GM18858 (cell line): ENCODE measurements at regions not wholly inside any gene's neighbourhood (a gene's known extent, or its start where the extent isn't known, plus 50 kb on each side); places are given as distances from the start of the nearest gene placed in this dataset.

Source experiments
- ATAC-seq: cut with Tn5 transposase; IDR thresholded peaks from one replicate; pipeline ENCODE4 v1.9.1; 2021; ENCODE audit not compliant: unreplicated experiment

- ATAC-seq: no peak
Observed at GRCh38 chr7:52085610-52086009, 769.0 kb upstream of the COBL start.

GRCh38 chr7:52080493-52080892 is 763.9 kb upstream of the COBL start:
- ATAC-seq: no peak

GRCh38 chr7:52079726-52080125 is 763.1 kb upstream of the COBL start:
- ATAC-seq: no peak

GRCh38 chr7:52077571-52077970 is 761.0 kb upstream of the COBL start:
- ATAC-seq: no peak

- ATAC-seq: no peak
Observed at GRCh38 chr7:52074912-52075311, 758.3 kb upstream of the COBL start.

- no peak for ATAC-seq
Observed at GRCh38 chr7:52074071-52074470, 757.5 kb upstream of the COBL start.

- ATAC-seq: no peak
Observed at GRCh38 chr7:52071744-52072143, 755.1 kb upstream of the COBL start.

- no peak for ATAC-seq
Observed at GRCh38 chr7:52064493-52064892, 747.9 kb upstream of the COBL start.

GRCh38 chr7:52061666-52062065 is 745.1 kb upstream of the COBL start:
- no peak for ATAC-seq

- ATAC-seq: no peak
Observed at GRCh38 chr7:52053525-52053924, 736.9 kb upstream of the COBL start.

GRCh38 chr7:52030722-52031121 is 714.1 kb upstream of the COBL start:
- no peak for ATAC-seq

- ATAC-seq: no peak
Observed at GRCh38 chr7:52026140-52026539, 709.5 kb upstream of the COBL start.

- ATAC-seq: no peak
Observed at GRCh38 chr7:52021343-52021742, 704.7 kb upstream of the COBL start.

- ATAC-seq: no peak
Observed at GRCh38 chr7:52018680-52019054, 702.1 kb upstream of the COBL start.

- ATAC-seq: peak; percentile 43
Observed at GRCh38 chr7:52017802-52018679, 701.4 kb upstream of the COBL start.

GRCh38 chr7:52009181-52009580 is 692.6 kb upstream of the COBL start:
- no peak for ATAC-seq

- ATAC-seq: no peak
Observed at GRCh38 chr7:52006674-52007073, 690.1 kb upstream of the COBL start.

- ATAC-seq: no peak
Observed at GRCh38 chr7:52005613-52006012, 689.0 kb upstream of the COBL start.

- ATAC-seq: no peak
Observed at GRCh38 chr7:51995596-51996179, 679.1 kb upstream of the COBL start.

GRCh38 chr7:51982653-51983052 is 666.0 kb upstream of the COBL start:
- no peak for ATAC-seq

GRCh38 chr7:51980812-51981211 is 664.2 kb upstream of the COBL start:
- no peak for ATAC-seq

GRCh38 chr7:51980313-51980712 is 663.7 kb upstream of the COBL start:
- no peak for ATAC-seq

- ATAC-seq: no peak
Observed at GRCh38 chr7:51977913-51978312, 661.3 kb upstream of the COBL start.
